Keratinocyte (primary cell): ENCODE measurements at regions not wholly inside any gene's neighbourhood (a gene's known extent, or its start where the extent isn't known, plus 50 kb on each side); places are given as distances from the start of the nearest gene placed in this dataset.

Source experiments
- DNase-seq: peaks from one replicate; pipeline ENCODE4 v3.0.0-alpha.2; 2011; ENCODE audit warnings: low read depth, missing footprints, low spot score
- FAIRE-seq: peaks from 2 replicates; lab custom pipeline; 2011; peaks lifted over from hg19 to GRCh38; lab: Jason Lieb, UNC
- H2AFZ ChIP-seq: 2 replicates; pipeline ENCODE4 v1.6.0; 2012; ENCODE audit warnings: low read length, control low read depth, inconsistent platforms; ENCODE audit not compliant: control insufficient read depth
- H3K27ac ChIP-seq: 2 replicates; pipeline ENCODE4 v1.5.1; 2011; ENCODE audit warnings: low read length; ENCODE audit not compliant: control insufficient read depth, insufficient read depth
- H3K27me3 ChIP-seq: 3 replicates; pipeline ENCODE4 v1.6.0; 2011; ENCODE audit warnings: low read length; ENCODE audit not compliant: control insufficient read depth, insufficient read depth; ENCODE audit errors: extremely low read depth
- H3K36me3 ChIP-seq, 2 experiments: 2 replicates in 1 of 2; 3 replicates in 1 of 2; pipeline ENCODE4 v1.5.1; 2011; ENCODE audit warnings: low read length in 2 of 2, mild to moderate bottlenecking in 1 of 2; ENCODE audit not compliant: control insufficient read depth in 2 of 2, insufficient read depth in 2 of 2; ENCODE audit errors: extremely low read depth in 1 of 2
- H3K4me1 ChIP-seq: 3 replicates; pipeline ENCODE4 v1.5.1; 2011; ENCODE audit warnings: low read length; ENCODE audit not compliant: control insufficient read depth, insufficient read depth; ENCODE audit errors: extremely low read depth
- H3K4me2 ChIP-seq: 3 replicates; pipeline ENCODE4 v1.6.0; 2011; ENCODE audit warnings: low read depth, low read length; ENCODE audit not compliant: control insufficient read depth, insufficient read depth; ENCODE audit errors: extremely low read depth
- H3K4me3 ChIP-seq, 3 experiments: fragments of 200-600 bp in 1 of 3; sonication (generic) in 1 of 3; 2 replicates in 2 of 3; 3 replicates in 1 of 3; pipeline ENCODE4 v1.5.1; 2011 to 2016; ENCODE audit warnings: low read length in 3 of 3, mild to moderate bottlenecking in 3 of 3, control low read depth in 2 of 3, inconsistent platforms in 1 of 3, low read depth in 1 of 3, mixed read lengths in 1 of 3, mixed run types in 1 of 3, moderate library complexity in 1 of 3; ENCODE audit not compliant: control insufficient read depth in 2 of 3, insufficient read depth in 2 of 3; ENCODE audit errors: extremely low read depth in 1 of 3
- H3K79me2 ChIP-seq: 2 replicates; pipeline ENCODE4 v1.6.0; 2012; ENCODE audit warnings: low read length; ENCODE audit not compliant: control insufficient read depth, insufficient read depth
- H3K9ac ChIP-seq: 3 replicates; pipeline ENCODE4 v1.6.0; 2011; ENCODE audit warnings: low read length; ENCODE audit not compliant: control insufficient read depth, insufficient read depth; ENCODE audit errors: extremely low read depth
- H3K9me1 ChIP-seq: 3 replicates; pipeline ENCODE4 v1.6.0; 2011; ENCODE audit warnings: low read length; ENCODE audit not compliant: control insufficient read depth, insufficient read depth; ENCODE audit errors: extremely low read depth
- H3K9me3 ChIP-seq: 2 replicates; pipeline ENCODE4 v1.5.1; 2012; ENCODE audit warnings: low read depth, low read length; ENCODE audit not compliant: control insufficient read depth
- H4K20me1 ChIP-seq: 3 replicates; pipeline ENCODE4 v1.6.0; 2011; ENCODE audit warnings: low read length; ENCODE audit not compliant: control insufficient read depth, insufficient read depth; ENCODE audit errors: extremely low read depth
- CTCF ChIP-seq, 3 experiments: IDR thresholded peaks in 1 of 3; conservative IDR thresholded peaks in 1 of 3; optimal IDR thresholded peaks in 1 of 3; 2 replicates in 2 of 3; 3 replicates in 1 of 3; pipeline versions ENCODE3 to v1.5.1; 2011; ENCODE audit warnings: low read length in 3 of 3, mild to moderate bottlenecking in 3 of 3, moderate library complexity in 2 of 3, control low read depth in 1 of 3, inconsistent platforms in 1 of 3; ENCODE audit not compliant: insufficient read depth in 2 of 3; ENCODE audit errors: extremely low read depth in 1 of 3
- EZH2 ChIP-seq: IDR thresholded peaks from one replicate; pipeline ENCODE4 v1.6.1; 2012; ENCODE audit warnings: inconsistent platforms, mild to moderate bottlenecking, low read length, moderate library complexity
- dilution Hi-C: fragments of 300-500 bp; cut with MboI; formaldehyde crosslinking; loops from one replicate; pipeline ENCODE4 v1.7.0; 2020; ENCODE audit warnings: low sequenced_read_pairs; ENCODE audit not compliant: extremely low pct_ligation_motif_present

GRCh38 chr18:73147590-73147989 is 279.8 kb upstream of the NETO1 start:
- no peak overlapping the region for H3K4me3 ChIP-seq
- DNase-seq (no peak), FAIRE-seq (no peak)
- no peak overlapping the region for H3K4me2 ChIP-seq
- H2AFZ ChIP-seq = no peak overlapping the region
- no peaks in the 10 kb centered on the region for H3K4me1 ChIP-seq
- H3K9me3 ChIP-seq = no peaks in the 10 kb centered on the region
- TF ChIP-seq CTCF (optimal IDR thresholded peaks at IDR 0.05 in 1 of 3, IDR thresholded peaks at IDR 0.05 in 1 of 3, conservative IDR thresholded peaks at IDR 0.05 in 1 of 3; ENCODE audit: extremely low read depth in 1 of 3, insufficient read depth in 2 of 3, low read length in 3 of 3) = no peak
- TF ChIP-seq EZH2 = no peak
- H3K9ac ChIP-seq = no peak overlapping the region
- H3K27me3 ChIP-seq = no peaks in the 10 kb centered on the region
- H3K79me2 ChIP-seq = no peaks in the 10 kb centered on the region
- dilution Hi-C loops = no loop called here
- H3K36me3 ChIP-seq = no peaks in the 10 kb centered on the region
- H3K27ac ChIP-seq = no peak overlapping the region
- no peaks in the 10 kb centered on the region for H3K9me1 ChIP-seq
- no peaks in the 10 kb centered on the region for H4K20me1 ChIP-seq

GRCh38 chr18:73144030-73144429 is 276.2 kb upstream of the NETO1 start:
- no peak overlapping the region for H2AFZ ChIP-seq
- dilution Hi-C loops = no loop called here
- H3K4me1 ChIP-seq = no peaks in the 10 kb centered on the region
- DNase-seq (no peak), FAIRE-seq (no peak)
- H3K9me3 ChIP-seq = no peaks in the 10 kb centered on the region
- H3K9ac ChIP-seq = no peak overlapping the region
- H3K27me3 ChIP-seq = no peaks in the 10 kb centered on the region
- H3K4me2 ChIP-seq = no peak overlapping the region
- no peaks in the 10 kb centered on the region for H4K20me1 ChIP-seq
- H3K9me1 ChIP-seq = no peaks in the 10 kb centered on the region
- TF ChIP-seq CTCF (optimal IDR thresholded peaks at IDR 0.05 in 1 of 3, IDR thresholded peaks at IDR 0.05 in 1 of 3, conservative IDR thresholded peaks at IDR 0.05 in 1 of 3; ENCODE audit: extremely low read depth in 1 of 3, insufficient read depth in 2 of 3, low read length in 3 of 3) (no peak), EZH2 (no peak)
- H3K4me3 ChIP-seq = no peak overlapping the region
- no peaks in the 10 kb centered on the region for H3K36me3 ChIP-seq
- no peak overlapping the region for H3K27ac ChIP-seq
- H3K79me2 ChIP-seq = no peaks in the 10 kb centered on the region
